GM21390 (cell line): ENCODE measurements at regions not wholly inside any gene's neighbourhood (a gene's known extent, or its start where the extent isn't known, plus 50 kb on each side); places are given as distances from the start of the nearest gene placed in this dataset.
"Not testable (repeated sequence)": the region's sequence is repeated elsewhere in the genome, so short reads cannot be mapped to it uniquely, and the experiment has no call there.

Experiments used
- ATAC-seq: cut with Tn5 transposase; IDR thresholded peaks from one replicate; pipeline ENCODE4 v1.9.1; 2021; ENCODE audit not compliant: unreplicated experiment

DNA sequence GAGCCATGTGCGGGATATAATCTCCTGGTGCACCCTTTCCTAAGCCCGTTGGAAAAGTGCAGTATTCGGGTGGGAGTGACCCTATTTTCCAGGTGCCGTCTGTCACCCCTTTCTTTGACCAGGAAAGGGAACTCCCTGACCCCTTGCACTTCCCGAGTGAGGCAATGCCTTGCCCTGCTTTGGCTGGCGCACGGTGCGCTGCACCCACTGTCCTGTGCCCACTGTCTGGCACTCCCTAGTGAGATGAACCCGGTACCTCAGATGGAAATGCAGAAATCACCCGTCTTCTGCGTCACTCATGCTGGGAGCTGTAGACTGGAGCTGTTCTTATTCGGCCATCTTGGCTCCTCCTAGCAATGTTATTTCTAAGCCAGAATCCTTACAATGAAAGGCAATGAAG is 121.1 kb downstream of the TAF11L14 start:
- ATAC-seq: not testable (repeated sequence)

GRCh38 chr5:17761326-17761725 is 127.1 kb downstream of the TAF11L14 start:
- no peak for ATAC-seq

- ATAC-seq: no peak
Observed at GRCh38 chr5:17763301-17763700, 129.0 kb downstream of the TAF11L14 start.

GRCh38 chr5:17766031-17766430 is 131.8 kb downstream of the TAF11L14 start:
- ATAC-seq: no peak

- ATAC-seq: no peak
Observed at GRCh38 chr5:17769277-17769676, 135.0 kb downstream of the TAF11L14 start.

DNA sequence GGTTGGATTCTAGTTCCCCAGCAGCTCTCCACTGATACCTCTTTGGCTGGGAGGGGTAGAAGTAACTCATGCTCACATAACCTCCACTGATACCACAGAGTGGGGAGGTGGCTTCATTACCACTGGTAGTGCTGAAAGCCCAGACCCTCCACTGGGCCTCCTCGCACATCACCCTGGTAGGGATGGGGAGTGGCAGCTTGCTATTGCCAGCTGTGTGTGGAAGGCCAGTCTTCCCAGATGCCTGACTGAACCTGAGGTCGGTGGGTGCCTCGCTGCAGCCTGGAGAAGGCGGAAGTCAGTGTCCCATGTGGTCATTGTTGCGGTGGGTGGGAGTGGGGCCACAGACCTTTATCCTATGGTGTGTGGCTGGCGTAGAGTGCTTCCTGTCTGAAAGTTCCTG is 138.0 kb downstream of the TAF11L14 start:
- ATAC-seq: no peak

DNA sequence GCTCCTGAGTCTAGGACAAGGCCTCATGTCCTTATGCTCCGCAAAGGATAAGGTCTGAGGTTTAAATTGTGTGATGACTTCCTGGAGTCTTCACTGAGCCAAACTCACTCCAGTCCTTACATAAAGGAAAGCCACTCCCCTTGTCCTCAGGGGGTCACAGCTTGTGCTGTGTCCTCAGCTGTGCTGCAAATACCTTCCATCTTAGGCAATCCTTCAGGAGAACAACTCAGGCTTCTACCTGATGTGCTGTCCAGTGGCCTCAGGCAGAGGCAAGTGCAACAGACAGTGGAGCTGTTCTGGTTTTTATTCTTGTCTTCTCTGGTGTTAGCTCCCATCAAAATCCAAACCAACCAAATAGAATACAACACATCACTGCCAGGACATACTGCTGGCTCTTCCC is 151.5 kb downstream of the TAF11L14 start:
- ATAC-seq: no peak

DNA sequence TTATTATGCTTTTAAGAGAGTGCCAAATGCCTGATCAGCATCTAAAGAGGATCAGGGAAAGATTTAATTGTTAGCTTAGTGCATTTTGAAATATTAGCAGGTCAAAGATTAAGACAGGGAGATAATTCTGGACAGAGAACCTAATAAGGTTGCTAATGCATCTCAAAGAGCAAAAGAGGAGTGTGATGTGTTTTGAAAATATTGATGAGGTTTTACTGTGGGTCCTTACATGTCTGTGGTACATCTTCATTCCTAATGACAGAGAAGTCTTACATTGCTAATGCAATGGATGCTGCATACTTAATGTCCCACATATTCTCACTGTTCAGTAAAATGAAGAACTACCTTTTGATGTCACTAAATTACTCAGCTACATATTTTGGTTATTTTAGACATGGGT is 154.1 kb downstream of the TAF11L14 start:
- ATAC-seq: no peak

- ATAC-seq: no peak
Observed at GRCh38 chr5:17794201-17794600, 159.9 kb downstream of the TAF11L14 start.

GRCh38 chr5:17794815-17795214 is 160.6 kb downstream of the TAF11L14 start:
- ATAC-seq: no peak

DNA sequence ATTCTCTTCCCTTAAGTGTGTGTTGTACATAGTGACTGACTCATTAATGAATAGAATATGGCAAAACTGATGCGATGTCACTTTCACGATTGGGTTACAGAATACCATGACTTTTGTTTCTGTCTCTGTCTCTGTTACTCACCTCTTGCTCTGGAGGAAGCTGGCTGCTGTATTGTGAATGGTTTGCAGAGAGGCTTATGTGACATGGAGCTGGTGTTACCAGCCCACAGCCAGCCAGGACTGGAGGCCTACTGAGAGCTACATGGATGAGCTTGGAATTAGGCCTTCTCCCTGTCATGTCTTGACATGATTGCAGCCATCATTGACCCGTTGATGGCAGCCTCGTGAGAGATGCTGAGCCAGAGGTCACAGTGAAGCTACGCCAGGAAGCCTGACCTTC is 161.9 kb downstream of the TAF11L14 start:
- ATAC-seq: no peak

- no peak for ATAC-seq
Observed at GRCh38 chr5:17796757-17797396, 162.6 kb downstream of the TAF11L14 start.

- no peak for ATAC-seq
Observed at GRCh38 chr5:17799521-17799920, 165.3 kb downstream of the TAF11L14 start.

GRCh38 chr5:17801595-17801994 is 167.3 kb downstream of the TAF11L14 start:
- ATAC-seq: no peak

- no peak for ATAC-seq
Observed at GRCh38 chr5:17802256-17802655, 168.0 kb downstream of the TAF11L14 start.

DNA sequence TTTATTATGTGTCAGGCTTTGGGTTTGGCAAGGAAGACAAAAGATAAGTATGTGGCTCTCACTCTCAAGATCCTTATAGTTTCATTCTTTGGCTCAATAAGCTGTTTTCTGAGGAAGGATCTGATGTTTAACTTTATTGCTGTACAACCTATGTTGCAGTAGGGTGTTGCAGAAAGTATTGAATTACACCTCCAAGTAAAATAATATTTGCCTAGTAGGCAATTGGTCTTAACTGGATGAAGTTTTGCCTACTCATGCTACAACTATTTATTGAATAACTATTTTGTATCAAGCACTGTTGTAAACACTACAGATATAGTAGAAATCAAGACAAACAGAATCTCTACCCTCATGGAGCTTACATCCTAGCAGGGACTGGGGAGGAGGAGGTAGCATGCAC is 169.7 kb downstream of the TAF11L14 start:
- ATAC-seq: no peak

DNA sequence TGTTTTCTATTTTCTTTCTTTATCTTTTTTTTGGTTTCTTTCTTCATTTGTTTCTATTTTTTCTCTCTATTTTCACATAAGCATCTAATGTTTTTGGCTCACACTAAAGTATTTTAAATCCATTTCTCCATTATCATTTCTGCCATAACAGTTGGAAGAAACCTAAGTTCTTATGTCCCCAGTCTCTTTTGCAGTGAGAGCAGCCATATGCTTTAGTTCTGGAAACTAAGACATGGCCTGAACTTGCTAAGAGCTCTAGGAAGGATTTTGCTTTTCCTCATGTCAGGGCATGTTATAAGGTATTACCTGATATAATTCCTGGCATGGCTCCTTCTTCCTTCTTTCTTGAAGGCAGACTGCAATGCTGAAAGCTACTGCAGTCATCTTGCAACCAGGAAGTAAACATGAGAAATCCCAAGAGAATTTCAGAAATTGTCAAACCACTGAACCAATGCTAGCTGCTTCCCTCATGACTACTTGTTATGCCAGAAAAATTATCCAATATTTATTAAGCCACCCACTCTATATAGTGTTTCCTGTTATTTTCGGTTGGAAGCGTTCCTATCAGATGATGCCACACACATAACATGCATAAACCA is 171.1 kb downstream of the TAF11L14 start:
- ATAC-seq: no peak

DNA sequence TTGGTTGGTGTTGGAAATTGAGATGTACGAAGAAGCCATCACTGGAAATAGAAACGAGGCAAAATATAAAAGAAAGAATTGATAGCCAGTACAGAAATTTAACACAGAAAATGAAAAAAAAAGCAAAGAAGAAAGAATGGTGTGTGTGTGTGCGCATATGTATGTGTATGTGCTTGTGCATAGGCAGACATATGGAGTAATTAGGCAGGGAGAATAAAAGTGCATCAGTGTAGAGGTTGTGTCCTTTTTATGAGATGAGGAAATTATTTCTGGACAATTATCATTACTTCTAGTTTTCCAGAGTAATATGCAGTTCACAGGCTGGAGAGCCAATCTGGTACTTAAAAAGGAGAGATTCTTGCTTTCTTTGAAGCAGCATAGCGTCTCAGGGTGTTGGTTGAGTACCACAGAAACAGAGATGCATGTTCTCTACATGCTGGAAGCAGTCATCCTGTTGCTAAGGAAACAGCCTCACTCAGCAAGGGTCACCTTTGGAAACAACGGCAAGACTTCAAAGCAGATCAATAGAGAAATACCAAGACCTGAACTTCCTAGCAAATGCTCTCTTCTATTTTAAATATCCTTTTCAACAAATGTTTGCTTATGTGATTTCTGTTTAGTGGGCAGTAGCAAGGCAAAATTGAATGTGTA is 172.7 kb downstream of the TAF11L14 start:
- no peak for ATAC-seq

- ATAC-seq: no peak
Observed at GRCh38 chr5:17808566-17808965, 174.3 kb downstream of the TAF11L14 start.

DNA sequence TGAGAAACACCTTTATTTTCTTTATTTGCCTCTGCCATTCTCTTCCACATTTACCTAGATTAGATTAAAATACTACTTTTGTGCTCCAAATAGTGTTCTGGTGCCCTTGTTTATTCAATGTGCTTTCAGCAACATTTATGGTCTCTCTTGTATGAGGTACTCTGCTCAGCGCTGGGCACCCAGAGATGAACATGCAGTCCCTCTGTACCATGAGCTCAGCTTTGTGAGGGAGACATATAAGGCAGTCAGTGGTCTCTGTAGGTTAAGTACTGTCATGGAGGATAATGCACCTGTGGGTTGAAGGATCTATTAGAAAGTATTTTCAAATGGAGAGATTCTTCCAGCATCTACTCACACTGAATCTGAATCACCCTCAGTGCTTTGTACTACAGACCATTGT is 176.5 kb downstream of the TAF11L14 start:
- ATAC-seq: no peak

DNA sequence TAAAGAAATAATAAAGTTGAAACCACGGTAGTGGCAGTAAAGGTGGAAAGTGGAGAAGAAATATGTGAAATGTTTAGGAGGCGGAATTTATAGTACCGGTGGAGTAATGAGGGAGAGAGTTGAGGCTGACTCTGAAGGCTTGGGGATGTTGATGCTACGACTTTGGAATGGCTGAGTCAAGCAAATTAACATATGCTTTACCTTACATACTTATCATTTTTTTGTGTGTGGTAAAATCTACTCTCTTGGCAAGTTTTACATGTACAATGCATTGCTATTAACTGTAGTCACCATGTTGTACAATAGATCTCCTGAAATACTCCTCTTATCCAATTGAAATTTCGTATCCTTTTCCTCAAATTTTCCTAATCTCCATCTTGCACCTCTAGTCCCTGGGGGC is 179.0 kb downstream of the TAF11L14 start:
- ATAC-seq: no peak

DNA sequence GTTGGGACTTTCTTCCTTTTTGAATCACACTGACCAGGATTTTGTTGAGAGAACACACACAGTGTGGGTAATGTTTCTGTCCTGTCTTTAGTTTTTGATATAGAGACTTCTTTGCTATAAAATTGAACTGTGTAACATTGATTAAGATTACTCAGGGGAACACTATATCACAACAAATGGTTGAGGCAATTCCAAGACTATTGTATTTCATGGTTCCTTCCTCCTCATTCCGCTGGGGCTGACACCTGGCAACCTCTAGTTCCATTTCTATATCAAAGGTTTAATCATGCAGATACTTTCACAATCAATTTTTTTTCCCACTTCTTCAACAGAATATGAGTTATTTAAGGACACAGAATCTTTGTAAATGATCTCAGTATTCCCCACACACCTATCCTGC is 182.2 kb downstream of the TAF11L14 start:
- no peak for ATAC-seq

DNA sequence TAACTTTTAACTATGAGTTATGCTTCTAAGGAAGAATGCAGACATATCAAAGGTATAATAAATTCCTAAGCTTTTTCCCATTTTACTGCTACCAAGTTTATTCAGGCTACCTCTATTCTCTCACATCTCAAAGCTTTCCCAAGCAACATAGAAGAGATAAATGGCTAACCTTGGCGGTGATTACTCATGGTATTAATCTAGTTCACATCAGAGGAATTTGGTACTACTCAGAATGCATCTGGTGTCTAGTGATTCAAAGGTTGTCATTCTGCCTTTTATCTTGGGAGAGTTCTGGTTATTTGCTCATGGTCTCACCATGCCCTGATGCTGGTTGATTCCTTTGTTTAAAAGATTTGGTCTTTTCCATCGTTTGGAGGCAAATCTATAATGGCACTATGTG is 182.7 kb downstream of the TAF11L14 start:
- no peak for ATAC-seq
